GM21528 (cell line): ENCODE measurements at regions not wholly inside any gene's neighbourhood (a gene's known extent, or its start where the extent isn't known, plus 50 kb on each side); places are given as distances from the start of the nearest gene placed in this dataset.
"Not testable (repeated sequence)": the region's sequence is repeated elsewhere in the genome, so short reads cannot be mapped to it uniquely, and the experiment has no call there.

Source experiments
- ATAC-seq: cut with Tn5 transposase; IDR thresholded peaks from one replicate; pipeline ENCODE4 v1.9.1; 2021; ENCODE audit warnings: mild to moderate bottlenecking, moderate library complexity; ENCODE audit not compliant: unreplicated experiment, low FRiP score

DNA sequence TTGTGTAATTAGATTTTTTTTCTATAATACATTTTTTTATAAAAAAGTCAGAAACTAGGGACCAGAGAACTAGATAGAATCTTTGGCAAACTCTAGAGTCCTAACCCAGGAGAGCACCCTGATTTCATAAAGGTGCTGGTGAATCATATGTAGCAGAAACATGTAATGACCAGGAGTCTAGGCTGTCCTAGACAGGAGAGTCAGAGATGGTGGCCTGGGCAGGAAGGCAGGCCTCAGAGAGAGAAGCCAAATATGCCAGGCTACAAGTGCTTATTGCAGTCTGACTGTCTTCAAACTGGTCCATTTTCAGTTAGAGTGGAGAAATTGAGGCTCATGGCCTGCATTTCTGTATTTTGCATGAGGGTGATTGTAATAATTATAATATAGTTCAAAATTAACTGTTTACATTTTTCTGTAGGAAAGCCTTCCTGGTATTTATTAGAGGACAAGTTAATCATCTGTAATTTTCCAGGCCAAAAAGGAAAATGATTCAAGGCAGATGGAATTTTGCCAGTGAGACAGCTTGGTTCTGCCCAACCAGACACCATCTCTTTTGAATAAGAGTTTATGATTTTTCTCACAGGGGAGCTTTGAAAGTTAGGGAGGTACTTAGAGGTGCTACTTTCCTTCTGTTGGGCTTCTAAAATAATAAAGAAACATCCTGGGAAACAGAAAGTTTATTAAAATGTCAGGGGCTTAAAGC lies 129.8 kb downstream of the S1PR1 start:
- ATAC-seq: no peak

DNA sequence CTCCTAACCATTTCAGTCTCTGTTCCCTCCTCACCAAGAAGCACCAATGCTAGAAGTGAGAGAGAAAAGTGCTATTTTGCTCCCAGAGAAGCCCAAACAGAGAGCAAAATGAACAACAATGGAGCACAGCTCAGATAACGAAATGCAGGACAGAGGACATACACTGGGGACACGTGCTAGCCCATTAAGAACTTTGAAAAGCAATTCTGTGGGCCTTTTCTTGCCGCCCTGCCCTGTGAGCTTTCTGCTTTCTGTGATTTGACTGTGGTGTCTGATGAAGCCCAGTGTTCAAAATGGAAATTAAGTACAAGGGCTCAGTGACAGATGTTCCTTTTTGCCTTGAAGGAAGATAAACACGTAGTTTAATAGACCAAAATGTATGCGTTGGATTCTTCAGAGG lies 130.8 kb downstream of the S1PR1 start:
- no peak for ATAC-seq

DNA sequence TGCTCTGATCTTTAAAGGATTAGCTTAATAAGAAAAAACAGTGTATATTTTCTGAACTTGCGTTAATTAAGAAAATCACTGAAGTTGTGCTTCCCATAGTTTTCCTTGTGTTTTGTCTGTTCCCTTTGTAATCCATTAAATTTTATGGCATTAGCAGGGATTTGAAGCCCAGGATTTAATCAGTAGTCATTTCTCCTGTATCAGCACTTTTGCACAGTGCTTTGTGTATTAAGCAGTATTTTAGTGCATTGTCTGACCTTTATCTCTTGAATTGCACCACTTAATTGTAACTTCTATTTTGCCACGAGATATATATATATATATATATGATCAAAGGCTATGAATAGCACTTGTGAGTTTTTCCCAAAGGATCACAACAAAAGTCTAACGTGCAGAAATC lies 133.7 kb downstream of the S1PR1 start:
- no peak for ATAC-seq

GRCh38 chr1:101371259-101371658 lies 134.4 kb downstream of the S1PR1 start:
- peak; percentile 92 for ATAC-seq

DNA sequence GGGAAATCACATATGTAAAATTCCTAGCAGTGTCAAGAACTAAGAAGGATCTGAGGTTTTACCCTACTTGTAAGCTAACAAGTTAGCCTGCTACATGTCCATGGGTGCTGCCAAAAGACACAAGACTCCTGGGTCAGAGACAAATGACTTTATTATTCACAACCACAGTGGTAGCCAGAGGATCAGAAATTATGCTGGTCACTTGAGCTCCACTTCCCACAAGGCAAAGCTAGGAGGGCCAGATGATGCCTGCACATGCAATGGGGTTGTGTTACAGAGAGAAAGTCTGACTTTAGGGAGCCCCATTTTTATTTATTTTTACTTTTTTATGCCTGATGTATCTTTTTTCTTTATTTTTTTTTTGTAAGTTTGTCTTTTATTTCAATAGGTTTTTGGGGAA lies 136.8 kb downstream of the S1PR1 start:
- ATAC-seq: no peak

GRCh38 chr1:101375448-101375847 lies 138.6 kb downstream of the S1PR1 start:
- ATAC-seq: not testable (repeated sequence)

GRCh38 chr1:101376121-101377083 lies 139.6 kb downstream of the S1PR1 start:
- ATAC-seq: no peak

DNA sequence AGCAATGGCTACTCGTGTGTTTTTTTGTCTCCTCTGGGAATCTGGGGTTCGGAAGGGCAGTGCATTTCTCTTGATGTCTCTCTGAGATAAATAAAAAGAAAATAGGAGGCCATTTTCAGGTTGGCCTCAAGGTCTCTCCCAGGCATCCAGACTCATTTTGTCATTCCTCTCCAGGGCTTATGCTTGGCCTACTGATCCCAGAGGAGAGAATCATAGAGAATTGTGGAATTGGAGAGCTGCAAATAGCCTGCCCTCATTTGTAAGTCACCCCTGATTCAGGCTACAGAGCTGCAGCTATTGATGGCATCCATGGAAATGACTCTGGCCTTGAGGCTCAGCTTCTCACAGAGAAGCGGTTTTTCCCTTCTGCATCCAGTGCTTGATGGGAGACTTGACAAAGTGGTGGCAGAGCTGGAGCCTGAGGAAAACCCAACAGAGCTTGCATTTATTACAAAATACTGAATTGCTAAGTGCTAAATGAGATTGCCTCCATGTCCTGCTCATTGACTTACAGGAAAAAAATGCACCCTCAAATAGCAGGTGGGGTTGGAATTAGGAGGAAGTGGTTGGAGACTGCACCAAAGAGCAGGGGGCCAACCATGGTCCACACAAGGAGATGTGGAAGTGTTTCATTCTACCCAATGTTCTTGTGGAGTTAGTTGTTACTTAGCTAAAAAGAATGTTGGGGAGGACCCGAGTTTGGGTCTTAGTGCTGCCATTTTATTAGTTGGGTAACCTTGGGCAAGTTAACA lies 140.4 kb downstream of the S1PR1 start:
- no peak for ATAC-seq

DNA sequence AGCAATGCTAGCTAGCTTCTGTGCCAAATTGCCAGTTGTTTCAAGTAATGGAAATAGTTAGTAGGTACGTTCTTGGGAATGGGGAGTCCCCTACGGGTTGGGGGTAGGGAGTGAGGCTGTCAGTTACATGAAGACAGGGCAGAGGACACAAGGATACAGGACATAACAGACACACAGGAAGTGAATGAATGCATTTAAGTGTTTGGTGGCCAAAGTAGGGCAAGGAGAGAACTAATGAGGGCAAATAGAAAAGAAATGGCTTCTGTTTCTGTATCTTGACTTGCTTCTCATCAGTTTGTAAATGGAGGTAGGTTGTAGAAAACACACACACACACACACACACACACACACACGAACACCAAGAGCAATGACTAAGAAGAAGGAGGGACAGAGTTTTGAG lies 142.2 kb downstream of the S1PR1 start:
- no peak for ATAC-seq

DNA sequence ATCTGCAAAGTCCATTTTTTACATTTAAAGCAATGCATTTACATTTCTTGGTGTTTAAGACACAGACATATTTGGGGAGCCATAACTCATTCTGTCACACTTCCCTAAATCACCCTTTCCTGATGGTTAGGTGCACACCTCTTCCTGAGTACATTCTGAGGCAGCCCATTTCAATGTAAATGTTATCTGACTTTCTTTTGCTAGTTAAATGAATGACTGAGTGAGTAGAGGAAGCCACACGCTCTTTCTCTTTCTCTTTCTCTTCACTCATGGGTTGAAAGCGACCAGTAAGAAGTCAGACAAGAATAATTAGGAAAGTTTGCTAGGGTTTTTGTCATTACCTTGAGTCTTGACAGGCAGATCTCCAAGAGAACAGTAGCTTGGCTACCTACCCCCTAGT lies 143.1 kb downstream of the S1PR1 start:
- peak; percentile 98 for ATAC-seq

- no peak for ATAC-seq
These were observed 145.3 kb downstream of the S1PR1 start for GRCh38 chr1:101382135-101382534.

- ATAC-seq: peak; percentile 91
These were observed 152.2 kb downstream of the S1PR1 start for GRCh38 chr1:101388904-101389546.

DNA sequence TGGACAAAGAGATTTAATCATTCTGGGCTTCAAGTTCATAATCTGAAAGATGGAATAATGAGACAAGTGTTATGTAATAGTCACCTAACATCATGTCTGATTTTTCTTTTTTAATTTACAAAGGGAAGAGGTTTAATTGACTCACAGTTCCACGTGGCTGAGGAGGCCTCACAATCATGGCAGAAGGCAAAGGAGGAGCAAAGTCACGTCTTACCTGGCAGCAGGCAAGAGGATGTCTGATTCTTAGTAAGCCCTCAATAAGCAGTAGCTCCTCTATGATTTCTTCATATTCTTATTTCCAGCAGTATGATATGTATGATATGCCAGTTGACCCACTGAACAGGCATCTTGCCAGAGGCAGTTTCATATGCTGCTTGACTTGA lies 152.7 kb downstream of the S1PR1 start:
- peak; percentile 15 for ATAC-seq

DNA sequence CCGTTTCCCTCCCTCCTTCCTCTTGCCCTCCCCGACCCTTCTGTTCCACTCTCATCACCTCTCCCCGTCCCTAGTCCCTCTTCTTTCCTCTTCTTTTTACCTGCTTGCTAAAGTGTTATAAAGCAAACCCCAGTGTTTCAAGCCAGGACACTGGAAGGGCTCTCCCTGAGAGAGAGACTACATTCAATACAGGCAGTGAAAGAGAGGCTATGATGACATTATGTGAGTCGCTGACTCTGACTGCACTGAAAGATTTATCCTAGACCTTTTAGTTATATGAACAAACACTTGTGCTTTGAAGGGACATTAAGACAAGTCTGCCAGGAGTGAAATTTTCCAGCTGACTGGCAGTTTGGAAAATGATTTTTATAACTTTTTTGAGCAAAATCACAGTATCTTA lies 155.7 kb downstream of the S1PR1 start:
- no peak for ATAC-seq

- no peak for ATAC-seq
These were observed 157.2 kb downstream of the S1PR1 start for GRCh38 chr1:101394041-101394440.

DNA sequence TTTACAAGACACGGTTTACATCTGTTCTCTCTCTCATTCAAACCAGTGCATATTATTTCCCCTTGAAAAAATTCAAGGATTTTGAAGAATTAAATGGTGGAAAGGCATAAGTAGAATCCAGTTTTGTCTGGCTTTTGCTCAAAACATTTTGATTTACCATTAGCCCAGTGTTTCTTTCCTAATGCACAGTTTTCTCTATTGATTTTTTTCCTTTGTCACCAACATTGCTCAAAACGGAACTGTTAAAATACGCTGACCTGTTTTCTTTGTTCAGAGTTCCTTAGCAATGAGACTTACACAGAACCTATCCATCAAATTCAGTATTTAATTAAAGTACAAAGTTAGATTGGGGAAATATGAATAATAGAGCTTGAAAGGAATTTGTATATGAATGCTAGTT lies 162.4 kb downstream of the S1PR1 start:
- ATAC-seq: no peak

- ATAC-seq: no peak
These were observed 169.5 kb downstream of the S1PR1 start for GRCh38 chr1:101406271-101406670.

DNA sequence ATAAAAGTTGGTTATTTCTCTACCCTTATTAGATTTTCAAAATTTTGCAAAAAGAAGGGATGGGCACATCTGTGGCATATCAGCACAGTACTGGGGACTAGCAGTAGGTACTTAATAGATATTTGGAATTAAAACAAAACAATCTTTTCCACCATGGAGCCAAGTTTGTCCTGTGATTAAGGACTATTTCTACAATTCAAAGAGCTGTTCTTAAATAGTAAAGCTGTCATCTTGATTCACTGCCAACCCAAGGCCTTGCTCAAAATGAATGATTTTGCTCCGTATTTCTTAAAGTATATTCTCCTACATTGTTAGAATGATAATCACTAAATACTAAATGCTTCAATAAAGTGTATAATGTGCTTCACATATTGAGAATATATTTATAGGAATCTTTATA lies 169.9 kb downstream of the S1PR1 start:
- no peak for ATAC-seq

GRCh38 chr1:101407505-101408211 lies 170.8 kb downstream of the S1PR1 start:
- peak; percentile 89 for ATAC-seq
